ENCODE measurements at regions not wholly inside any gene's neighbourhood (a gene's known extent, or its start where the extent isn't known, plus 50 kb on each side); places are given as distances from the start of the nearest gene placed in this dataset.

DNA sequence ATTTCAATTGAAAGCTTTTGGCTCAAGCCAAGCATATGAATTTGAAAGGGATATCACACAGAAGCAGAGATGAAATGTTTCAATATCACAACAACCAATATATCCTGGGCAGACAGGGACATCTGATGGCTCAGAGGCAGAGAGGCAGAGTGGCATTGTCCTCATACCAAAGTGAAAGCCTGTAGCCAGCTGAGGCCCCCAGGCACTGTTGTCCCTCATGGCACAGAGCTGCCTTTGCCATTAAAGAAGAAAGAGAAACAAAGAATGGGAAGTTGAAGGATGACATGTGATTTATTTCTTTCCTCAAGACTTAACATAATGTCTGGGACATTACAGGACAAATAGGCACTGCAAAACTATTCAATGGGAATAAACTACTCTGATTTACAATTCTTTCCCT is 504.3 kb upstream of the PCDH15 start:
- Histone ChIP-seq H3K27me3 (ENCODE audit: control insufficient read depth, insufficient read depth, low read length) (no peaks in the 10 kb centered on the region), H3K4me1 (ENCODE audit: control insufficient read depth, insufficient read depth, low read length) (no peaks in the 10 kb centered on the region), H3K27ac (ENCODE audit: low read length) (no peak overlapping the region), H3K36me3 (ENCODE audit: control insufficient read depth, insufficient read depth, low read length) (no peaks in the 10 kb centered on the region), H3K4me3 (ENCODE audit: low read length) (no peak overlapping the region), H3K9me3 (ENCODE audit: control insufficient read depth, insufficient read depth, low read length) (no peaks in the 10 kb centered on the region)
- no peak for DNase-seq (ENCODE audit: low read depth, low spot score)

GRCh38 chr10:55287346-55287745 is 486.3 kb upstream of the PCDH15 start:
- WGBS (ENCODE audit: insufficient coverage, insufficient read length), result no CpG with 5 or more reads among the region's 2 CpGs
- DNase-seq (ENCODE audit: low read depth, low spot score), result no peak
- H3K4me1 ChIP-seq (ENCODE audit: control insufficient read depth, insufficient read depth, low read length), result no peaks in the 10 kb centered on the region

DNA sequence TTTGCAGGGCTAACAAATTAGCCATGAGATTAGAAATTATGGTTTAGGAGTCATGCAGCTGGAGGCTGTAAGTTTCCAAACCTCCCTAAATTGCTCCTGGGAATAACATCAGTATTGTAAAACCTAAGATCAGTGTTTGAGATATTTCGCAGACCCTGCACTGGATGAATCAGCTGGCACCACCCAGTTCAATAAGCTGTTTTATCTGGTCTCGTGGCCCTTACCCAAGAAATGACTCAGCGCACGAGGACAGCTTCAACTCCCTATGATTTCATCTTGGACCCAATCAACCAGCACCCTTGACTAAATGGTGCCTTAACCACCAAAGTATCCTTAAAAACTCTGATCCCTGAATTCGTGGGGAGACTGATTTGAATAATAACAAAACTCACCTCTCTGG is 482.0 kb upstream of the PCDH15 start:
- H3K27ac ChIP-seq (ENCODE audit: low read length), result no peak overlapping the region
- no peaks in the 10 kb centered on the region; the same call in 1 of the 2 replicates for H3K9me3 ChIP-seq (ENCODE audit: control insufficient read depth, insufficient read depth, low read length)
- H3K36me3 ChIP-seq (ENCODE audit: control insufficient read depth, insufficient read depth, low read length), result no peaks in the 10 kb centered on the region
- DNase-seq (ENCODE audit: low read depth, low spot score), result no peak
- no peaks in the 10 kb centered on the region for H3K4me1 ChIP-seq (ENCODE audit: control insufficient read depth, insufficient read depth, low read length)
- no peaks in the 10 kb centered on the region for H3K27me3 ChIP-seq (ENCODE audit: control insufficient read depth, insufficient read depth, low read length)
- no peak overlapping the region for H3K4me3 ChIP-seq (ENCODE audit: low read length)
- WGBS (ENCODE audit: insufficient coverage, insufficient read length), result no CpG with 5 or more reads among the region's 5 CpGs

More at GRCh38 chr10:55287346-55287745, 486.3 kb upstream of the PCDH15 start:
- H3K27ac ChIP-seq (ENCODE audit: low read length), result no peak overlapping the region
- H3K4me3 ChIP-seq (ENCODE audit: low read length), result no peak overlapping the region
- H3K9me3 ChIP-seq (ENCODE audit: control insufficient read depth, insufficient read depth, low read length), result no peaks in the 10 kb centered on the region; the same call in 1 of the 2 replicates
- no peaks in the 10 kb centered on the region for H3K27me3 ChIP-seq (ENCODE audit: control insufficient read depth, insufficient read depth, low read length)
- no peaks in the 10 kb centered on the region for H3K36me3 ChIP-seq (ENCODE audit: control insufficient read depth, insufficient read depth, low read length)

DNA sequence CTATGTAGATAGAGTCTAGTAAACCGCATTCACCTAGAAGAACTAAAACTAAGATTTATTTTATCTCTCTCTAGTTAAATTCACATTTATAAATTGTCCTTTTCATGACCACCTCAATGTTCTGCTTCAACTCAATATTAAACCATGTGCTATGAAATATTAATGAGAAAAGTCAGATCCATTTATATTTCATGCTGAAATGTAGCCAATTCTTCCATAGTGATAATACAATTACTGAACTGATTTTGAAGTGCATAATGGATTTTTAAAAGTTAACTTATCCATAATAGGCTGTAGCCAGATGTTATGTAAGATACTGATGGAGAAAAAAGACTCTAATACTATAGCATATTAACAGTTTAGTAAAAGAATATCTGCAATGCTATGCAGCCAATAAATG is 479.7 kb upstream of the PCDH15 start:
- Histone ChIP-seq H3K27me3 (ENCODE audit: control insufficient read depth, insufficient read depth, low read length) (no peaks in the 10 kb centered on the region), H3K4me3 (ENCODE audit: low read length) (no peak overlapping the region), H3K27ac (ENCODE audit: low read length) (no peak overlapping the region), H3K4me1 (ENCODE audit: control insufficient read depth, insufficient read depth, low read length) (no peaks in the 10 kb centered on the region), H3K9me3 (ENCODE audit: control insufficient read depth, insufficient read depth, low read length) (no peaks in the 10 kb centered on the region; the same call in 1 of the 2 replicates), H3K36me3 (ENCODE audit: control insufficient read depth, insufficient read depth, low read length) (no peaks in the 10 kb centered on the region)
- no peak for DNase-seq (ENCODE audit: low read depth, low spot score)
- WGBS (ENCODE audit: insufficient coverage, insufficient read length), result no CpG with 5 or more reads among the region's 1 CpG

DNA sequence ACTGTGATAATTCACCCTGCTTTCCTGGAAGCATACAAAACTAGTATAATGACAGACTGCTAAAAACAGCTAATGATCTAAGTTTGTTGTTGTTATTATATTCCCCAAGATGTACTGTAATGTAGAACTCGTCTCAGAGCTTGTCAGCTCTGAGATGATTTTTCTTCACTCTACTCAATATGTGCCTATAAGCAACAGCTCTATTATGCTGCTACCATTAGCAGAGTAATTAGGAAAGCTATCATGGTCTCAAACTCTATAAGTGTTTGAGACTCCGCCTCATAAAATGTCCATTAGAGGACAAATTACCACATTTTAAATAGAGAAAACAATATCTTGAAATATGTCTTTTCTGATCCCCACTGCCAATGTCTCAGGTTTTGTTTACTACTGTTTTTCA is 476.5 kb upstream of the PCDH15 start:
- Histone ChIP-seq H3K27me3 (ENCODE audit: control insufficient read depth, insufficient read depth, low read length) (no peaks in the 10 kb centered on the region), H3K27ac (ENCODE audit: low read length) (no peak overlapping the region), H3K9me3 (ENCODE audit: control insufficient read depth, insufficient read depth, low read length) (no peaks in the 10 kb centered on the region), H3K36me3 (ENCODE audit: control insufficient read depth, insufficient read depth, low read length) (no peaks in the 10 kb centered on the region), H3K4me1 (ENCODE audit: control insufficient read depth, insufficient read depth, low read length) (no peaks in the 10 kb centered on the region), H3K4me3 (ENCODE audit: low read length) (no peak overlapping the region)
- no CpG with 5 or more reads among the region's 2 CpGs for WGBS (ENCODE audit: insufficient coverage, insufficient read length)
- DNase-seq (ENCODE audit: low read depth, low spot score), result no peak

DNA sequence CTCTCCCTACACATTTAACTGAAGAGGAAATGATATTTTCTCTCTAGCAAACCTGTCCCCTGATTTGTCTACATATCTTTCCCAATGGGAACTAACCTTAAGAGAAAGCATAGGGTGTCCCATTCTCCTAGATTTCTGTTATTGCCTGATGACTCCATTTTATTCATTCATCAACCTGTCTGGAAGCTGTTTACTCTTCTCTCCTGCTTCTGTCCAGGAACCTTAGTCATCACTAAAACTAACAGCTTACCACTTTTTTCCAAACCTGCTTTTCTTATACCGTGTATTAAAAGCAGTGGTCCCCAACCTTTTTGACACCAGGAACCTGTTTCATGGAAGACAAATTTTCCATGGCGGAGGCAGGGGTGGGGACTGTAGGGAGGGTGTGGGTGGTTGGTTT is 473.3 kb upstream of the PCDH15 start:
- Histone ChIP-seq H3K9me3 (ENCODE audit: control insufficient read depth, insufficient read depth, low read length) (no peaks in the 10 kb centered on the region), H3K27ac (ENCODE audit: low read length) (no peak overlapping the region), H3K4me1 (ENCODE audit: control insufficient read depth, insufficient read depth, low read length) (no peaks in the 10 kb centered on the region), H3K27me3 (ENCODE audit: control insufficient read depth, insufficient read depth, low read length) (no peaks in the 10 kb centered on the region), H3K36me3 (ENCODE audit: control insufficient read depth, insufficient read depth, low read length) (no peaks in the 10 kb centered on the region), H3K4me3 (ENCODE audit: low read length) (no peak overlapping the region)
- DNase-seq (ENCODE audit: low read depth, low spot score), result no peak
- no CpG with 5 or more reads among the region's 2 CpGs for WGBS (ENCODE audit: insufficient coverage, insufficient read length)

DNA sequence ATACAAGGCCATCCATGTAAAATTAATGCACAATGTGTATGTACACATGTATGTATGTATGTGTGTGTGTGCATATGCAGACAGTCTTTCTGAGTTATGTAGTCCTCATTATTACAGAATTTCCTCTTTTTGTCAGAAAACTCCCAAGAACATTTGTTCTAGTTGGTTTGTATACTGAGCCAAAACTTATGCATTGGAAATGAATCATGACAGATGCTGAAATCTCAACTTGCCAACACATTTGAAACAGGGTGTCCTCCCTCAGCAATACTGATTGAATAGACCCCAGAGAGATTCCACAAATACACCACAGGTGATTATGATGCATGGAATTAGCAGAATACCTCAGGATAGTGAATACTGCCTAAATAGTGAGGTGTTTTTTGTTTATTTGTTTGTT is 472.9 kb upstream of the PCDH15 start:
- DNase-seq (ENCODE audit: low read depth, low spot score), result no peak
- H3K36me3 ChIP-seq (ENCODE audit: control insufficient read depth, insufficient read depth, low read length), result no peaks in the 10 kb centered on the region
- H3K9me3 ChIP-seq (ENCODE audit: control insufficient read depth, insufficient read depth, low read length), result no peaks in the 10 kb centered on the region
- no peaks in the 10 kb centered on the region for H3K4me1 ChIP-seq (ENCODE audit: control insufficient read depth, insufficient read depth, low read length)
- H3K4me3 ChIP-seq (ENCODE audit: low read length), result no peak overlapping the region
- no peaks in the 10 kb centered on the region for H3K27me3 ChIP-seq (ENCODE audit: control insufficient read depth, insufficient read depth, low read length)
- no peak overlapping the region for H3K27ac ChIP-seq (ENCODE audit: low read length)

GRCh38 chr10:55272886-55273285 is 471.9 kb upstream of the PCDH15 start:
- no peaks in the 10 kb centered on the region for H3K9me3 ChIP-seq (ENCODE audit: control insufficient read depth, insufficient read depth, low read length)
- H3K27ac ChIP-seq (ENCODE audit: low read length), result no peak overlapping the region
- no peak overlapping the region for H3K4me3 ChIP-seq (ENCODE audit: low read length)
- no peaks in the 10 kb centered on the region for H3K27me3 ChIP-seq (ENCODE audit: control insufficient read depth, insufficient read depth, low read length)
- no CpG with 5 or more reads among the region's 3 CpGs for WGBS (ENCODE audit: insufficient coverage, insufficient read length)
- H3K4me1 ChIP-seq (ENCODE audit: control insufficient read depth, insufficient read depth, low read length), result no peaks in the 10 kb centered on the region
- H3K36me3 ChIP-seq (ENCODE audit: control insufficient read depth, insufficient read depth, low read length), result no peaks in the 10 kb centered on the region
- DNase-seq (ENCODE audit: low read depth, low spot score), result no peak

DNA sequence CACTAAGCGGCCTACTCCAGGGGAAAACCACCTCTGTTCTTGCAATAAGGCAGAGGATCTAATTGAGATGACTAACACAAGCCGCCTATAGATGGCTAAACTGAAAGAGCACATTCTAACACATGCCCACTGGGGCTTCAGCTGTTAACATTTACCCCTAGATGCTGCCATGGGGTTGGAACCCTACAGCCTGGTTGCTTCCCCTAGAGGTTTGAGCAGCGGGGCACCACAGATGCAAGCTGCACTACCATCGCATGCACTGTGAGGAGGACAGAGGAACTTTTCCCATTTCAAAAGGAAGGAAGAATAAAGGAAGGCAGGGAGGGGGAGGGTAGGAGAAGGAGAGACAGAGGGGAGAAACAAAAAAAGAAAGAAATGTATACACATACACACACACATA is 465.8 kb upstream of the PCDH15 start:
- Histone ChIP-seq H3K27me3 (ENCODE audit: control insufficient read depth, insufficient read depth, low read length) (no peaks in the 10 kb centered on the region), H3K27ac (ENCODE audit: low read length) (no peak overlapping the region), H3K9me3 (ENCODE audit: control insufficient read depth, insufficient read depth, low read length) (no peaks in the 10 kb centered on the region), H3K4me1 (ENCODE audit: control insufficient read depth, insufficient read depth, low read length) (peaks cover 2% of the 10 kb centered on the region; the same call in 1 of the 2 replicates), H3K4me3 (ENCODE audit: low read length) (no peak overlapping the region), H3K36me3 (ENCODE audit: control insufficient read depth, insufficient read depth, low read length) (no peaks in the 10 kb centered on the region)
- WGBS (ENCODE audit: insufficient coverage, insufficient read length), result no CpG with 5 or more reads among the region's 4 CpGs
- DNase-seq (ENCODE audit: low read depth, low spot score), result no peak

- Histone ChIP-seq H3K36me3 (ENCODE audit: control insufficient read depth, insufficient read depth, low read length) (no peaks in the 10 kb centered on the region), H3K27ac (ENCODE audit: low read length) (no peak overlapping the region), H3K4me3 (ENCODE audit: low read length) (no peak overlapping the region), H3K27me3 (ENCODE audit: control insufficient read depth, insufficient read depth, low read length) (no peaks in the 10 kb centered on the region), H3K9me3 (ENCODE audit: control insufficient read depth, insufficient read depth, low read length) (no peaks in the 10 kb centered on the region), H3K4me1 (ENCODE audit: control insufficient read depth, insufficient read depth, low read length) (peaks cover 2% of the 10 kb centered on the region; the same call in 1 of the 2 replicates)
- no CpG with 5 or more reads among the region's 5 CpGs for WGBS (ENCODE audit: insufficient coverage, insufficient read length)
- DNase-seq (ENCODE audit: low read depth, low spot score), result no peak
Measured at GRCh38 chr10:55263327-55263726, 462.3 kb upstream of the PCDH15 start.

DNA sequence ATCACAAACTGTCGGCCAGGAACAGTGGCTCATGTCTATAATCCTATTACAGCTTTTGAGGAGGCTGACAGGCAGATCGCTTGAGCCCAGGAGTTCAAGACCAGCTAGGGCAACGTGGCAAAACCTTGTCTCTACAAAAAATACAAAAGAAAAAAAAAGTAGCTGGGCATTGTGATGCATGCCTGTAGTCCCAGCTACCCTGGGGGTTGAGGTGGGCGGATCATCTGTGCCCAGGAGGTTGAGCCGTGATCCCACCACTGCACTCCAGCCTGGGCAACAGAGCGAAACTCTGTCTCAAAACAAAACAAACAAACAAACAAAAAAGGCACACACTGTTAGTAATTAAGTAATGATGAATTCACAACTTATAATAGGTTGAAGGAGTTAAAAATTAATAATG is 441.5 kb upstream of the PCDH15 start:
- no peaks in the 10 kb centered on the region for H3K4me1 ChIP-seq (ENCODE audit: control insufficient read depth, insufficient read depth, low read length)
- no peaks in the 10 kb centered on the region for H3K36me3 ChIP-seq (ENCODE audit: control insufficient read depth, insufficient read depth, low read length)
- H3K9me3 ChIP-seq (ENCODE audit: control insufficient read depth, insufficient read depth, low read length), result no peaks in the 10 kb centered on the region
- no peak for DNase-seq (ENCODE audit: low read depth, low spot score)
- H3K27me3 ChIP-seq (ENCODE audit: control insufficient read depth, insufficient read depth, low read length), result no peaks in the 10 kb centered on the region
- no peak overlapping the region for H3K27ac ChIP-seq (ENCODE audit: low read length)
- WGBS (ENCODE audit: insufficient coverage, insufficient read length), result no CpG with 5 or more reads among the region's 6 CpGs
- no peak overlapping the region for H3K4me3 ChIP-seq (ENCODE audit: low read length)
